Neuronal stem cell (in vitro differentiated cells): ENCODE measurements at regions not wholly inside any gene's neighbourhood (a gene's known extent, or its start where the extent isn't known, plus 50 kb on each side); places are given as distances from the start of the nearest gene placed in this dataset.
"Not testable (repeated sequence)": the region's sequence is repeated elsewhere in the genome, so short reads cannot be mapped to it uniquely, and the experiment has no call there.

Experiments
- DNase-seq: peaks from one replicate; pipeline ENCODE4 v3.0.0-alpha.2; 2013; ENCODE audit warnings: low spot score
- H2AFZ ChIP-seq: one replicate; pipeline ENCODE4 v1.6.1; 2013; ENCODE audit warnings: mild to moderate bottlenecking, low read length, inconsistent platforms
- H2AK5ac ChIP-seq: 2 replicates; pipeline ENCODE4 v1.6.1; 2013; ENCODE audit warnings: low read depth, mild to moderate bottlenecking, inconsistent platforms, low read length, moderate library complexity, mixed read lengths
- H2BK120ac ChIP-seq: 2 replicates; pipeline ENCODE4 v1.6.1; 2013; ENCODE audit warnings: low read depth, mild to moderate bottlenecking, inconsistent platforms, low read length, moderate library complexity, mixed read lengths
- H2BK12ac ChIP-seq: one replicate; pipeline ENCODE4 v1.6.1; 2013; ENCODE audit warnings: low read length, inconsistent platforms
- H2BK15ac ChIP-seq: 2 replicates; pipeline ENCODE4 v1.6.1; 2013; ENCODE audit warnings: mild to moderate bottlenecking, low read length, inconsistent platforms, mixed read lengths
- H2BK5ac ChIP-seq: one replicate; pipeline ENCODE4 v1.6.1; 2013; ENCODE audit warnings: inconsistent platforms, mild to moderate bottlenecking, low read length, moderate library complexity
- H3K14ac ChIP-seq: one replicate; pipeline ENCODE4 v1.6.1; 2013; ENCODE audit warnings: low read length, inconsistent platforms
- H3K18ac ChIP-seq: 2 replicates; pipeline ENCODE4 v1.6.1; 2013; ENCODE audit warnings: low read length, inconsistent platforms
- H3K23ac ChIP-seq: 2 replicates; pipeline ENCODE4 v1.6.1; 2013; ENCODE audit warnings: low read depth, mild to moderate bottlenecking, mixed read lengths, low read length, inconsistent platforms; ENCODE audit not compliant: poor library complexity
- H3K27ac ChIP-seq: replicated peaks from 3 replicates; pipeline ENCODE4 v1.5.1; 2013; ENCODE audit warnings: low read length, inconsistent platforms
- H3K27me3 ChIP-seq, 3 experiments: 2 replicates each; pipeline ENCODE4 v1.6.1; 2013; ENCODE audit warnings: low read length in 3 of 3, mild to moderate bottlenecking in 2 of 3, inconsistent platforms in 1 of 3, low read depth in 1 of 3, mixed read lengths in 1 of 3, moderate library complexity in 1 of 3; ENCODE audit not compliant: control insufficient read depth in 3 of 3, insufficient read depth in 3 of 3
- H3K36me3 ChIP-seq, 2 donors: replicated peaks in 1 of 2; 2 replicates each; pipeline ENCODE4 v1.6.1; 2013; ENCODE audit warnings: low read length in 2 of 2; ENCODE audit not compliant: control insufficient read depth in 2 of 2, insufficient read depth in 2 of 2
- H3K4ac ChIP-seq: 2 replicates; pipeline ENCODE4 v1.6.1; 2013; ENCODE audit warnings: inconsistent platforms, mild to moderate bottlenecking, low read length, moderate library complexity
- H3K4me1 ChIP-seq, 2 donors: 1 replicate in 1 of 2; 2 replicates in 1 of 2; pipeline ENCODE4 v1.6.1; 2013; ENCODE audit warnings: low read length in 2 of 2, low read depth in 1 of 2; ENCODE audit not compliant: control insufficient read depth in 2 of 2, insufficient read depth in 1 of 2
- H3K4me2 ChIP-seq: one replicate; pipeline ENCODE4 v1.6.1; 2013; ENCODE audit warnings: mild to moderate bottlenecking, low read length, inconsistent platforms; ENCODE audit not compliant: insufficient read depth, poor library complexity, severe bottlenecking
- H3K4me3 ChIP-seq, 2 donors: 2 replicates each; pipeline ENCODE4 v1.5.1; 2013; ENCODE audit warnings: low read length in 2 of 2, mild to moderate bottlenecking in 2 of 2, inconsistent platforms in 1 of 2, moderate library complexity in 1 of 2
- H3K79me1 ChIP-seq: one replicate; pipeline ENCODE4 v1.6.1; 2013; ENCODE audit warnings: low read depth, mild to moderate bottlenecking, inconsistent platforms, low read length, moderate library complexity
- H3K9ac ChIP-seq: one replicate; pipeline ENCODE4 v1.6.1; 2013; ENCODE audit warnings: mild to moderate bottlenecking, low read depth, low read length, inconsistent platforms; ENCODE audit not compliant: poor library complexity
- H3K9me3 ChIP-seq, 2 donors: replicated peaks in 1 of 2; 2 replicates each; pipeline versions ENCODE3 to v1.6.1; 2013; ENCODE audit warnings: low read length in 2 of 2, mild to moderate bottlenecking in 2 of 2, inconsistent platforms in 1 of 2, low read depth in 1 of 2, mixed read lengths in 1 of 2, moderate library complexity in 1 of 2; ENCODE audit not compliant: control insufficient read depth in 2 of 2, insufficient read depth in 1 of 2
- H4K8ac ChIP-seq: one replicate; pipeline ENCODE4 v1.6.1; 2013; ENCODE audit warnings: low read depth, mild to moderate bottlenecking, inconsistent platforms, low read length, moderate library complexity
- H4K91ac ChIP-seq: one replicate; pipeline ENCODE4 v1.6.1; 2013; ENCODE audit warnings: low read length, low read depth, mild to moderate bottlenecking, inconsistent platforms; ENCODE audit not compliant: poor library complexity
- WGBS, 2 donors: extraction: QIAGEN DNeasy Blood & Tissue Kit; methylation state at CpG; one replicate each; pipeline ENCODE4 v1.1.7; 2013; ENCODE audit warnings: missing lambda C conversion rate in 2 of 2, mixed read lengths in 1 of 2; ENCODE audit not compliant: insufficient read length in 2 of 2, insufficient replicate concordance in 1 of 2; ENCODE audit errors: extremely low coverage in 2 of 2; 5-methylcytosine and 5-hydroxymethylcytosine counted together

DNA sequence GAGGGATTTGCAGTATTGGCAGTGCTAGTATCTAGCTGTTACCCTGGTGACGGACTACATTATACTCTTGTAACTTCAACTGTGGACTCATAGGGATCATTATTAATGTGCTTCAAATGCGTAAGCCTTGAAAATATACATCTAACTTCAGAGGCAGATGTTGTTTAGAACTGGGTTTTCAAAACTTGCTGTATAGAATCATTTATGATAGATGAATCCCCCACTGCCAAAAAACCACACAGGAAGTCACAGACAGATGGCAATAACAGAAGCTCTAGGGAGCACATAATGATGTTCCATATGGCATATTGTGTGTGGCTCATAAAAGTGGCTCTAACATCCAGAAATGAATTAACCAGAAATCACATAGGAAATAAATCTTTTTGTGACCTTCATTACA, 62.3 kb upstream of the RELL1 start:
- Histone ChIP-seq H2BK12ac (no peak overlapping the region), H3K9me3 (no peaks in the 10 kb centered on the region), H4K91ac (no peak overlapping the region), H2BK15ac (no peak overlapping the region), H3K9ac (no peak overlapping the region), H2AK5ac (no peak overlapping the region), H4K8ac (no peak overlapping the region), H3K27me3 (no peaks in the 10 kb centered on the region), H3K36me3 (no peaks in the 10 kb centered on the region), H2AFZ (no peak overlapping the region), H3K18ac (no peak overlapping the region), H2BK5ac (no peak overlapping the region), H3K79me1 (no peaks in the 10 kb centered on the region), H3K4me1 (peaks cover 0 to 2% of the 10 kb centered on the region in 2 donors), H3K27ac (no peak overlapping the region), H3K4me2 (no peak overlapping the region), H3K4ac (no peak overlapping the region), H3K4me3 (no peak overlapping the region), H3K14ac (no peak overlapping the region), H3K23ac (no peak overlapping the region), H2BK120ac (no peak overlapping the region)
- no CpG with 5 or more reads among the region's 2 CpGs for WGBS, 2 donors
- no peak for DNase-seq

GRCh38 chr4:37747772-37748330, 61.7 kb upstream of the RELL1 start:
- no CpG with 5 or more reads among the region's 6 CpGs for WGBS, 2 donors

DNA sequence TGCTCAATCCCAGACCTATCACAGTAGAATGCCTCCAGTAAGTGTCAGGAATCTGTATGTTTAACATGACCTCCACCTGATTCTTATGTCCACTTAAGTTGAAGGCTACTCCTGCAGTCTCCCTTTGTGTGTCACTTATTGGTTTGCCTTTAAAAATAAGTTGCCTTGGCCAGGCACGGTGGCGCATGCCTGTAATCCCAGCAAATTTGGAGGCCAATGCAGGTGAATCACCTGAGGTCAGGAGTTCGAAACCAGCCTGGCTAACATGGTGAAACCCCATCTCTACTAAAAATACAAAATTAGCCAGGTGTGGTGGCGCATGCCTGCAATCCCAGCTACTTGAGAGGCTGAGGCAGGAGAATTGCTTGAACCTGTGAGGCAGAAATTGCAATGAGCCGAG, 60.7 kb upstream of the RELL1 start:
- H3K4ac ChIP-seq, H3K23ac ChIP-seq, H3K4me3 ChIP-seq, H2AK5ac ChIP-seq, H3K4me2 ChIP-seq, H3K9me3 ChIP-seq, DNase-seq, H2BK5ac ChIP-seq, H2AFZ ChIP-seq, H3K27ac ChIP-seq, H4K8ac ChIP-seq, H3K14ac ChIP-seq, H3K27me3 ChIP-seq, H3K9ac ChIP-seq, H2BK15ac ChIP-seq, H3K79me1 ChIP-seq, H3K4me1 ChIP-seq, H3K18ac ChIP-seq, H4K91ac ChIP-seq, H2BK120ac ChIP-seq, H3K36me3 ChIP-seq, H2BK12ac ChIP-seq: not testable (repeated sequence)
- no CpG with 5 or more reads among the region's 5 CpGs for WGBS, 2 donors

More at GRCh38 chr4:37747772-37748330, 61.7 kb upstream of the RELL1 start:
- Histone ChIP-seq H3K14ac (no peak overlapping the region), H3K4me1 (peaks cover 0 to under 1% of the 10 kb centered on the region in 2 donors), H3K4me3 (no peak overlapping the region), H2BK12ac (no peak overlapping the region), H3K27ac (no peak overlapping the region), H2BK15ac (no peak overlapping the region), H2BK120ac (no peak overlapping the region), H3K4me2 (no peak overlapping the region), H4K8ac (no peak overlapping the region), H3K4ac (no peak overlapping the region), H3K27me3 (no peaks in the 10 kb centered on the region), H3K79me1 (no peaks in the 10 kb centered on the region), H4K91ac (no peak overlapping the region), H2AFZ (no peak overlapping the region), H3K36me3 (no peaks in the 10 kb centered on the region), H2BK5ac (no peak overlapping the region), H3K9me3 (no peaks in the 10 kb centered on the region), H3K23ac (no peak overlapping the region), H2AK5ac (no peak overlapping the region), H3K9ac (no peak overlapping the region), H3K18ac (no peak overlapping the region)
- DNase-seq, result no peak

GRCh38 chr4:37745946-37746345, 59.8 kb upstream of the RELL1 start:
- Histone ChIP-seq H3K14ac (no peak overlapping the region), H2BK15ac (no peak overlapping the region), H3K27ac (no peak overlapping the region), H3K4me1 (no peaks in the 10 kb centered on the region), H3K36me3 (no peaks in the 10 kb centered on the region), H2BK120ac (no peak overlapping the region), H2AFZ (no peak overlapping the region), H3K18ac (no peak overlapping the region), H3K4me2 (no peak overlapping the region), H4K91ac (no peak overlapping the region), H3K4ac (no peak overlapping the region), H2AK5ac (no peak overlapping the region), H3K4me3 (no peak overlapping the region), H3K23ac (no peak overlapping the region), H2BK12ac (no peak overlapping the region), H4K8ac (no peak overlapping the region), H3K9ac (no peak overlapping the region), H3K79me1 (no peaks in the 10 kb centered on the region), H3K27me3 (no peaks in the 10 kb centered on the region), H2BK5ac (no peak overlapping the region), H3K9me3 (no peaks in the 10 kb centered on the region)
- DNase-seq, result no peak
